Neural cell (in vitro differentiated cells): ENCODE measurements at regions not wholly inside any gene's neighbourhood (a gene's known extent, or its start where the extent isn't known, plus 50 kb on each side); places are given as distances from the start of the nearest gene placed in this dataset.

Experiments
- H2AFZ ChIP-seq: fragments of 200-600, 300-800 bp; sonication (generic), shearing (Covaris generic); 2 replicates; pipeline ENCODE4 v1.6.0; 2014; ENCODE audit warnings: low read depth, mild to moderate bottlenecking, antibody characterized with exemption, low read length, moderate library complexity
- H3F3A ChIP-seq: fragments of 200-600 bp; shearing (Covaris generic); 2 replicates; pipeline ENCODE4 v1.6.1; 2016; ENCODE audit warnings: mild to moderate bottlenecking, moderate library complexity, mixed read lengths, antibody characterized with exemption, low read length; ENCODE audit not compliant: insufficient read depth, poor library complexity, severe bottlenecking
- H3K27ac ChIP-seq: fragments of 200-600, 300-800 bp; sonication (generic), shearing (Covaris generic); 2 replicates; pipeline ENCODE4 v1.5.1; 2014; ENCODE audit warnings: mild to moderate bottlenecking, low read length, moderate library complexity
- H3K27me3 ChIP-seq: fragments of 300-800, 200-600 bp; sonication (generic), shearing (Covaris generic); 2 replicates; pipeline ENCODE4 v1.6.0; 2014; ENCODE audit warnings: mild to moderate bottlenecking, low read depth, low read length, moderate library complexity; ENCODE audit not compliant: insufficient read depth
- H3K36me3 ChIP-seq: fragments of 300-800, 200-600 bp; sonication (generic), shearing (Covaris generic); 2 replicates; pipeline ENCODE4 v1.5.1; 2014; ENCODE audit warnings: mild to moderate bottlenecking, antibody characterized with exemption, low read length, moderate library complexity; ENCODE audit not compliant: insufficient read depth
- H3K4me2 ChIP-seq: fragments of 300-800, 200-600 bp; sonication (generic), shearing (Covaris generic); 2 replicates; pipeline ENCODE4 v1.6.0; 2014; ENCODE audit warnings: mild to moderate bottlenecking, low read length
- H3K4me3 ChIP-seq: fragments of 300-800, 200-600 bp; sonication (generic), shearing (Covaris generic); 2 replicates; pipeline ENCODE4 v1.5.1; 2014; ENCODE audit warnings: mild to moderate bottlenecking, low read length, moderate library complexity
- H3K79me2 ChIP-seq: fragments of 200-600 bp; shearing (Covaris generic); replicated peaks from 2 replicates; pipeline ENCODE4 v1.6.0; 2014; ENCODE audit warnings: mild to moderate bottlenecking, low read length, moderate library complexity; ENCODE audit not compliant: insufficient read depth
- H3K9ac ChIP-seq: fragments of 300-800, 200-600 bp; sonication (generic), shearing (Covaris generic); 2 replicates; pipeline ENCODE4 v1.6.1; 2016; ENCODE audit warnings: mild to moderate bottlenecking, low read length, mixed read lengths
- H3K9me2 ChIP-seq: fragments of 200-600 bp; shearing (Covaris generic); 2 replicates; pipeline ENCODE4 v1.6.1; 2016; ENCODE audit warnings: mild to moderate bottlenecking, low read length, mixed read lengths; ENCODE audit not compliant: insufficient read depth
- H3K9me3 ChIP-seq: fragments of 200-600, 300-800 bp; sonication (generic), shearing (Covaris generic); 2 replicates; pipeline ENCODE4 v1.6.1; 2016; ENCODE audit warnings: mild to moderate bottlenecking, mixed run types, low read length, moderate library complexity, mixed read lengths
- H4K20me1 ChIP-seq: fragments of 200-600 bp; shearing (Covaris generic); 2 replicates; pipeline ENCODE4 v1.6.1; 2016; ENCODE audit warnings: mild to moderate bottlenecking, mixed run types; ENCODE audit not compliant: insufficient read depth
- EP300 ChIP-seq: fragments of 450-650 bp; conservative IDR thresholded peaks from 2 replicates; pipeline ENCODE4 v1.6.1; 2014; ENCODE audit warnings: antibody characterized with exemption, mild to moderate bottlenecking, moderate library complexity; ENCODE audit not compliant: poor library complexity, severe bottlenecking
- EZH2 ChIP-seq: fragments of 200-600, 300-800 bp; shearing (Covaris generic), sonication (generic); IDR thresholded peaks from 2 replicates; pipeline ENCODE4 v1.6.1; 2014; ENCODE audit warnings: antibody characterized with exemption, low read length, borderline replicate concordance, mild to moderate bottlenecking; ENCODE audit not compliant: insufficient read depth, poor library complexity, severe bottlenecking
- MXI1 ChIP-seq: fragments of 450-650 bp; conservative IDR thresholded peaks from 2 replicates; pipeline ENCODE4 v1.6.1; 2014; ENCODE audit warnings: antibody characterized with exemption, mild to moderate bottlenecking; ENCODE audit not compliant: poor library complexity, severe bottlenecking
- POLR2AphosphoS5 ChIP-seq: IDR thresholded peaks from 2 replicates; pipeline ENCODE4 v1.6.1; 2012
- RAD21 ChIP-seq: fragments of 450-650 bp; conservative IDR thresholded peaks from 2 replicates; pipeline ENCODE4 v1.6.1; 2014; ENCODE audit warnings: antibody characterized with exemption, mild to moderate bottlenecking, moderate library complexity
- SMC3 ChIP-seq: fragments of 450-650 bp; conservative IDR thresholded peaks from 2 replicates; pipeline ENCODE4 v1.6.1; 2014; ENCODE audit warnings: antibody characterized with exemption, mild to moderate bottlenecking, moderate library complexity; ENCODE audit not compliant: poor library complexity
- TAF1 ChIP-seq: IDR thresholded peaks from 2 replicates; pipeline ENCODE4 v1.6.1; 2012; ENCODE audit warnings: low read depth
- TF ChIP-seq, protein P1 (sequence below): IDR thresholded peaks from 2 replicates; pipeline ENCODE4 v1.6.1; 2012; ENCODE audit warnings: borderline replicate concordance
- TF ChIP-seq, protein P2 (sequence below): fragments of 450-650 bp; IDR thresholded peaks from 2 replicates; pipeline ENCODE4 v1.5.1; 2014; ENCODE audit warnings: antibody characterized with exemption, mild to moderate bottlenecking, moderate library complexity; ENCODE audit not compliant: poor library complexity, severe bottlenecking

DNA sequence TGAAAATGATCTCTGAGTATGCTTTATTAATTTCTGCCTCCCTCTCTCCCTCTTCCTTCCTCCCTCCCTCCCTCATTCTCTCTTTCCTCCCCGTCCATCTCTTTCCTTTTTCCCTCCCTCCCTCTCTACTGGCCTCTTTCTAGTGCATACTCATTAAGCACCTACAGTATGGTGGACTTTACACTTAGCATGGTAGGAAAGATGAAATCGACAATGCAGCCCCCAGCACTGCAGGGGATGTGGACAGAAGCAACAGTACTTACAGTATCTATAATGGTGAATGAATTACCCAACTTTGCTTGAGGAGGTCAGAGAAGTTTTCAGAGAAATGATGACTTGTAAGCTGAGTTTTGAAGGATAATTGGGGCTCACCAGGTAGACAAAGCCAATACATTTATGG, 143.8 kb upstream of the RPS6KA3 start:
- TF ChIP-seq, protein P1, sequence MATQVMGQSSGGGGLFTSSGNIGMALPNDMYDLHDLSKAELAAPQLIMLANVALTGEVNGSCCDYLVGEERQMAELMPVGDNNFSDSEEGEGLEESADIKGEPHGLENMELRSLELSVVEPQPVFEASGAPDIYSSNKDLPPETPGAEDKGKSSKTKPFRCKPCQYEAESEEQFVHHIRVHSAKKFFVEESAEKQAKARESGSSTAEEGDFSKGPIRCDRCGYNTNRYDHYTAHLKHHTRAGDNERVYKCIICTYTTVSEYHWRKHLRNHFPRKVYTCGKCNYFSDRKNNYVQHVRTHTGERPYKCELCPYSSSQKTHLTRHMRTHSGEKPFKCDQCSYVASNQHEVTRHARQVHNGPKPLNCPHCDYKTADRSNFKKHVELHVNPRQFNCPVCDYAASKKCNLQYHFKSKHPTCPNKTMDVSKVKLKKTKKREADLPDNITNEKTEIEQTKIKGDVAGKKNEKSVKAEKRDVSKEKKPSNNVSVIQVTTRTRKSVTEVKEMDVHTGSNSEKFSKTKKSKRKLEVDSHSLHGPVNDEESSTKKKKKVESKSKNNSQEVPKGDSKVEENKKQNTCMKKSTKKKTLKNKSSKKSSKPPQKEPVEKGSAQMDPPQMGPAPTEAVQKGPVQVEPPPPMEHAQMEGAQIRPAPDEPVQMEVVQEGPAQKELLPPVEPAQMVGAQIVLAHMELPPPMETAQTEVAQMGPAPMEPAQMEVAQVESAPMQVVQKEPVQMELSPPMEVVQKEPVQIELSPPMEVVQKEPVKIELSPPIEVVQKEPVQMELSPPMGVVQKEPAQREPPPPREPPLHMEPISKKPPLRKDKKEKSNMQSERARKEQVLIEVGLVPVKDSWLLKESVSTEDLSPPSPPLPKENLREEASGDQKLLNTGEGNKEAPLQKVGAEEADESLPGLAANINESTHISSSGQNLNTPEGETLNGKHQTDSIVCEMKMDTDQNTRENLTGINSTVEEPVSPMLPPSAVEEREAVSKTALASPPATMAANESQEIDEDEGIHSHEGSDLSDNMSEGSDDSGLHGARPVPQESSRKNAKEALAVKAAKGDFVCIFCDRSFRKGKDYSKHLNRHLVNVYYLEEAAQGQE, result no peak
- TF ChIP-seq EZH2 (no peak), EP300 (no peak), POLR2AphosphoS5 (no peak), MXI1 (no peak), TAF1 (no peak), RAD21 (no peak), SMC3 (no peak)
- TF ChIP-seq, protein P2, sequence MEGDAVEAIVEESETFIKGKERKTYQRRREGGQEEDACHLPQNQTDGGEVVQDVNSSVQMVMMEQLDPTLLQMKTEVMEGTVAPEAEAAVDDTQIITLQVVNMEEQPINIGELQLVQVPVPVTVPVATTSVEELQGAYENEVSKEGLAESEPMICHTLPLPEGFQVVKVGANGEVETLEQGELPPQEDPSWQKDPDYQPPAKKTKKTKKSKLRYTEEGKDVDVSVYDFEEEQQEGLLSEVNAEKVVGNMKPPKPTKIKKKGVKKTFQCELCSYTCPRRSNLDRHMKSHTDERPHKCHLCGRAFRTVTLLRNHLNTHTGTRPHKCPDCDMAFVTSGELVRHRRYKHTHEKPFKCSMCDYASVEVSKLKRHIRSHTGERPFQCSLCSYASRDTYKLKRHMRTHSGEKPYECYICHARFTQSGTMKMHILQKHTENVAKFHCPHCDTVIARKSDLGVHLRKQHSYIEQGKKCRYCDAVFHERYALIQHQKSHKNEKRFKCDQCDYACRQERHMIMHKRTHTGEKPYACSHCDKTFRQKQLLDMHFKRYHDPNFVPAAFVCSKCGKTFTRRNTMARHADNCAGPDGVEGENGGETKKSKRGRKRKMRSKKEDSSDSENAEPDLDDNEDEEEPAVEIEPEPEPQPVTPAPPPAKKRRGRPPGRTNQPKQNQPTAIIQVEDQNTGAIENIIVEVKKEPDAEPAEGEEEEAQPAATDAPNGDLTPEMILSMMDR, result no peak
- Histone ChIP-seq H3K36me3 (no peaks in the 10 kb centered on the region), H3K27me3 (no peaks in the 10 kb centered on the region)

DNA sequence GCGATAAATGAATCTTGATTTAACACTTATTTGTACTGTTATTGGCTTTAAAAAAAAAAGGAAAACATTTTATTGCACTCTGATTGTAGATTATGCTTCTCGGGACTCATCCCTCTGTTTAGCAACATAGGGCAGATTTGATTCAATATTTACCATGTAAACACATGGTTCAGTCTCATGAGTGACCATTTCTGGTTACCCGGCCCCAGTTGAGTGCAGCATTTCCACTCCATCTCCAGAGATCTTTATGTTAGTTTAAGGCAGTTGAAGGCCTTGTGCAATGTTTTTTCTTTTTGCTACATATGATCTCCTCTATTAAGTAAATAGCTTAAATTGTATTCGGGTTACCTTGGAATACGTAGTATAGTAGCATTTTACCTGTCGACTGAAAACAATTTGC, 143.3 kb upstream of the RPS6KA3 start:
- Histone ChIP-seq H3K36me3 (no peaks in the 10 kb centered on the region), H2AFZ (no peak overlapping the region), H3K79me2 (no peaks in the 10 kb centered on the region), H3K4me3 (no peak overlapping the region), H3K27me3 (no peaks in the 10 kb centered on the region), H3K9me3 (no peaks in the 10 kb centered on the region), H3K9me2 (no peaks in the 10 kb centered on the region), H4K20me1 (no peaks in the 10 kb centered on the region), H3K9ac (no peak overlapping the region), H3K27ac (no peak overlapping the region), H3K4me2 (no peak overlapping the region), H3F3A (no peaks in the 10 kb centered on the region)
- TF ChIP-seq, protein P2, result no peak
- no peak for TF ChIP-seq EP300
- TF ChIP-seq RAD21, result no peak
- TF ChIP-seq MXI1, result no peak
- TF ChIP-seq EZH2, result no peak
- TF ChIP-seq TAF1, result no peak
- TF ChIP-seq POLR2AphosphoS5, result no peak
- TF ChIP-seq, protein P1, result no peak
- no peak for TF ChIP-seq SMC3

More for the DNA sequence above, 143.8 kb upstream of the RPS6KA3 start:
- Histone ChIP-seq H3K9ac (no peak overlapping the region), H3K4me3 (no peak overlapping the region), H2AFZ (no peak overlapping the region), H3K9me3 (no peaks in the 10 kb centered on the region), H3K4me2 (no peak overlapping the region), H3K9me2 (no peaks in the 10 kb centered on the region), H3F3A (no peaks in the 10 kb centered on the region), H4K20me1 (no peaks in the 10 kb centered on the region), H3K27ac (no peak overlapping the region), H3K79me2 (no peaks in the 10 kb centered on the region)
